ENCODE measurements at regions not wholly inside any gene's neighbourhood (a gene's known extent, or its start where the extent isn't known, plus 50 kb on each side); places are given as distances from the start of the nearest gene placed in this dataset.

DNA sequence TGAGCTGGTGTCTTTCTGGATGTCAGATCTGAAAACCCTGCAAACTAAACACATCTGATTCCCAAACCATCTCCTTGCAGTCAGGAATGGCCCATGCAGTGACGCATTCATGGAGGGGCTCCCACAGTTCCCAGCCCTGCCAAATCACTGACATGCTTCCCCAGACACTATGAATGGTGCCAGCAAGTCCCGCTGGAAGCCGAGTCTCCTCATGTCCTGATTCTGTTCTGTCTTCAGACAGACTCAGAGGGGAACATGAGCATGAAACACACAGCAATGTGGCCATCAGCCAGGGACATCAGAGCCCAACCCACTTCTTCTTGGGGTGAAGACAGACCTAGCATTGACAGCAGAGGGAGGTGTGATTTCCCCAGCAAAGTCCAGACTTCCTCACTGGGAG, 83.7 kb downstream of the TTC32 start:
- TF ChIP-seq CTCF (conservative IDR thresholded peaks at IDR 0.05; ENCODE audit: low read depth, low read length) = no peak
- TF ChIP-seq EZH2 (IDR thresholded peaks at IDR 0.05; ENCODE audit: borderline replicate concordance, low read depth, low read length, poor library complexity, severe bottlenecking) = no peak
